Stomach (tissue), 8 donors: ENCODE measurements at regions not wholly inside any gene's neighbourhood (a gene's known extent, or its start where the extent isn't known, plus 50 kb on each side); places are given as distances from the start of the nearest gene placed in this dataset.

ENCODE experiments used
- DNase-seq, 2 donors: peaks; one replicate each; pipeline versions ENCODE4 v3.0.0 to v3.0.0-alpha.2; 2013 to 2019
- H3K27ac ChIP-seq, 5 donors: fragments of 200-600 bp in 4 of 5; sonication (generic) in 4 of 5; one replicate each; pipeline ENCODE4 v1.5.1; 2013 to 2019; ENCODE audit warnings: mild to moderate bottlenecking in 1 of 5, moderate library complexity in 1 of 5
- H3K27me3 ChIP-seq, 3 donors: fragments of 200-600 bp; sonication (generic); one replicate each; pipeline ENCODE4 v1.5.1; 2017 to 2019; ENCODE audit warnings: mixed run types in 1 of 3
- H3K36me3 ChIP-seq, 4 donors: fragments of 200-600 bp; sonication (generic); 1 replicate in 3 of 4; 2 replicates in 1 of 4; pipeline ENCODE4 v1.5.1; 2016 to 2019
- H3K4me1 ChIP-seq, 4 donors: fragments of 200-600 bp; sonication (generic); one replicate each; pipeline ENCODE4 v1.5.1; 2016 to 2019
- H3K4me3 ChIP-seq, 4 donors: fragments of 200-600 bp; sonication (generic) in 3 of 4; one replicate each; pipeline ENCODE4 v1.5.1; 2016 to 2019; ENCODE audit warnings: mild to moderate bottlenecking in 1 of 4
- H3K9me3 ChIP-seq, 4 donors: fragments of 200-600 bp; sonication (generic); one replicate each; pipeline ENCODE4 v1.5.1; 2016 to 2019
- EP300 ChIP-seq: sonication (generic); formaldehyde crosslinking; IDR thresholded peaks from one replicate; pipeline ENCODE4 v1.6.1; 2017; ENCODE audit warnings: antibody characterized with exemption
- POLR2A ChIP-seq, 4 donors: fragments of 450-650 bp; IDR thresholded peaks; one replicate each; pipeline ENCODE4 v1.6.1; 2016; ENCODE audit warnings: antibody characterized with exemption in 4 of 4, control low read depth in 2 of 4, mild to moderate bottlenecking in 1 of 4, moderate library complexity in 1 of 4
- POLR2AphosphoS5 ChIP-seq, 3 donors: sonication (generic); formaldehyde crosslinking; IDR thresholded peaks; one replicate each; pipeline ENCODE4 v1.6.1; 2016; ENCODE audit warnings: antibody characterized with exemption in 3 of 3
- WGBS, 5 donors: extraction: QIAGEN DNeasy Blood & Tissue Kit in 3 of 5; methylation state at CpG; one replicate each; pipeline versions ENCODE4 v1.1.5 to v1.1.7; 2013 to 2018; 5-methylcytosine and 5-hydroxymethylcytosine counted together
- intact Hi-C: fragments of 100-400 bp; cut with DNase I; formaldehyde crosslinking; loops from one replicate; pipeline ENCODE4 v1.15.1; 2023; ENCODE audit warnings: low total_unique reads
- TF ChIP-seq, protein P1 (sequence below), 7 experiments: fragments of 450-650 bp in 4 of 7; fragments of 200-600 bp in 3 of 7; sonication (generic) in 3 of 7; IDR thresholded peaks; one replicate each; pipeline ENCODE4 v1.5.1; 2016 to 2019; ENCODE audit warnings: antibody characterized with exemption in 7 of 7, control low read depth in 2 of 7, mild to moderate bottlenecking in 1 of 7
- donor health status: healthy with polysubstance abuse.
- donor health status: Bipolar disorder and iron deficiency.
- donor health status: healthy.

- Histone ChIP-seq H3K4me1 (no peaks in the 10 kb centered on the region), H3K36me3 (no peaks in the 10 kb centered on the region), H3K9me3 (no peaks in the 10 kb centered on the region), H3K27ac (no peak overlapping the region), H3K4me3 (no peak overlapping the region), H3K27me3 (no peaks in the 10 kb centered on the region)
- WGBS, 5 donors, result 71 to 82% (median 74%) methylated on average over 11 of the region's 11 CpGs
- no peak for TF ChIP-seq EP300
- TF ChIP-seq POLR2A (IDR thresholded peaks at IDR 0.05), result no peak
- TF ChIP-seq, protein P1, sequence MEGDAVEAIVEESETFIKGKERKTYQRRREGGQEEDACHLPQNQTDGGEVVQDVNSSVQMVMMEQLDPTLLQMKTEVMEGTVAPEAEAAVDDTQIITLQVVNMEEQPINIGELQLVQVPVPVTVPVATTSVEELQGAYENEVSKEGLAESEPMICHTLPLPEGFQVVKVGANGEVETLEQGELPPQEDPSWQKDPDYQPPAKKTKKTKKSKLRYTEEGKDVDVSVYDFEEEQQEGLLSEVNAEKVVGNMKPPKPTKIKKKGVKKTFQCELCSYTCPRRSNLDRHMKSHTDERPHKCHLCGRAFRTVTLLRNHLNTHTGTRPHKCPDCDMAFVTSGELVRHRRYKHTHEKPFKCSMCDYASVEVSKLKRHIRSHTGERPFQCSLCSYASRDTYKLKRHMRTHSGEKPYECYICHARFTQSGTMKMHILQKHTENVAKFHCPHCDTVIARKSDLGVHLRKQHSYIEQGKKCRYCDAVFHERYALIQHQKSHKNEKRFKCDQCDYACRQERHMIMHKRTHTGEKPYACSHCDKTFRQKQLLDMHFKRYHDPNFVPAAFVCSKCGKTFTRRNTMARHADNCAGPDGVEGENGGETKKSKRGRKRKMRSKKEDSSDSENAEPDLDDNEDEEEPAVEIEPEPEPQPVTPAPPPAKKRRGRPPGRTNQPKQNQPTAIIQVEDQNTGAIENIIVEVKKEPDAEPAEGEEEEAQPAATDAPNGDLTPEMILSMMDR (IDR thresholded peaks at IDR 0.05), result no peak
- TF ChIP-seq POLR2AphosphoS5 (IDR thresholded peaks at IDR 0.05), result no peak
- intact Hi-C loops, result no loop called here
- peak in 1 of 2 donors; percentile 15 for DNase-seq
Observed at GRCh38 chr2:240296104-240296406, 139.4 kb upstream of the GPC1 start.

GRCh38 chr2:240296476-240297255 is 138.8 kb upstream of the GPC1 start:
- Histone ChIP-seq H3K27ac (no peak overlapping the region), H3K4me1 (no peaks in the 10 kb centered on the region), H3K36me3 (no peaks in the 10 kb centered on the region), H3K27me3 (no peaks in the 10 kb centered on the region), H3K4me3 (no peak overlapping the region), H3K9me3 (no peaks in the 10 kb centered on the region)
- DNase-seq, result no peak
- intact Hi-C loops, result no loop called here
- no peak for TF ChIP-seq POLR2A (IDR thresholded peaks at IDR 0.05)
- no peak for TF ChIP-seq POLR2AphosphoS5 (IDR thresholded peaks at IDR 0.05)
- TF ChIP-seq, protein P1 (IDR thresholded peaks at IDR 0.05), result no peak
- no peak for TF ChIP-seq EP300
- WGBS, 5 donors, result 75 to 84% (median 77%) methylated on average over 8 to 16 of the region's 16 CpGs

DNA sequence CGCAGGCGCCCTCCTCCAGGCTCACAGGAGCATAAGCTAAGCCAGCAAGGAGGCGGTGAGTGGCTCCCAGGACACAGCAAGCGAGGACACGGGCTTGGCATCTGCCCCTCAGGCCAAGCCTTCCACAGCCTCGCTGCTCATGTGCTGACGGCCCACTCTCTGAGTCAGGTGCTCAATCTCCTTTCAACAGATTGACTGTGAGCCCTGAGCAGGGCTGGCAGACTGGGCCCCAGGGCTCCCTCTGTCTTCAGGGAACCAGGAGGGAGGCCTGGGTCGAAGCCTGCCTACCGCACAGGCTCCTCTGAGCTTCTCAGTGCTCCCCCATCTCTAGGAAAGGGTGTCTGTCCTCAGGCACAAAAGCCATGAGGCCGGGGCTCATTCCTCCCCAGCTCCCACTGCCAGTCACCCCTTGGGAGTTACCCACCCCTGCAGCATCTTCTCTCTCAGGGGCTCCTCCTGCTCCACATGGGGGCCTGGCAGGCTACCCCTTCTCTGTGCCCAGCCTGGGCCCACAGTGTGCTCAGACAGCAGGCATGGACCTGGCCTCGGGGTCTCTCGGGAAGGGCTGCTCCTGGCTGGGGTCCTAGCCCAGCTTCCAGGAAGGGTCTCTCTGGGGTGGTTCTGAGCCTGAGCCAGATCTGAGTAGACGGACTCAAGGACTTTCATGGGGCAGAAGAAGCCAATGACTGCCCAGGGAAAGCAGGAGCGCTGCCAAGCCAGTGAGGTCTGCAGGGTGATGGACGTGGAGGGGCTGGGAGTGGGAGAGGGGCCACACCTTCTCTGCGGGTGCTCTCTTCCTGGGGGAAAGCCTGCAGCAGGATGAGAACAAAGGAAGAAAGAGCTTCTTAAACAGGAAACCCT is 138.0 kb upstream of the GPC1 start:
- intact Hi-C loops, result no loop called here
- WGBS, 5 donors, result 76 to 83% (median 77%) methylated on average over 8 to 16 of the region's 16 CpGs

GRCh38 chr2:240298117-240298790 is 137.2 kb upstream of the GPC1 start:
- Histone ChIP-seq H3K4me1 (no peaks in the 10 kb centered on the region), H3K36me3 (no peaks in the 10 kb centered on the region), H3K9me3 (no peaks in the 10 kb centered on the region), H3K4me3 (no peak overlapping the region), H3K27ac (no peak overlapping the region), H3K27me3 (no peaks in the 10 kb centered on the region)
- 86 to 90% (median 90%) methylated on average over 11 of the region's 11 CpGs for WGBS, 5 donors
- intact Hi-C loops, result no loop called here
- DNase-seq, result peak in 1 of 2 donors; percentile 62
- no peak for TF ChIP-seq POLR2AphosphoS5 (IDR thresholded peaks at IDR 0.05)
- TF ChIP-seq EP300, result no peak
- TF ChIP-seq, protein P1 (IDR thresholded peaks at IDR 0.05), result no peak
- no peak for TF ChIP-seq POLR2A (IDR thresholded peaks at IDR 0.05)

More for the DNA sequence above, 138.0 kb upstream of the GPC1 start:
- Histone ChIP-seq H3K36me3 (no peaks in the 10 kb centered on the region), H3K27ac (no peak overlapping the region), H3K4me1 (no peaks in the 10 kb centered on the region), H3K27me3 (no peaks in the 10 kb centered on the region), H3K4me3 (no peak overlapping the region), H3K9me3 (no peaks in the 10 kb centered on the region)
- peak in 1 of 2 donors; percentile 23 for DNase-seq
- TF ChIP-seq POLR2A (IDR thresholded peaks at IDR 0.05) (no peak), EP300 (no peak), POLR2AphosphoS5 (IDR thresholded peaks at IDR 0.05) (no peak)
- TF ChIP-seq, protein P1 (IDR thresholded peaks at IDR 0.05), result no peak
